ENCODE measurements at regions not wholly inside any gene's neighbourhood (a gene's known extent, or its start where the extent isn't known, plus 50 kb on each side); places are given as distances from the start of the nearest gene placed in this dataset.

GRCh38 chr19:30272554-30272953 lies 99.6 kb upstream of the ZNF536 start:
- no peak for TF ChIP-seq CTCF (conservative IDR thresholded peaks at IDR 0.05; ENCODE audit: low read depth)
- POLR2A ChIA-PET (ENCODE audit: low non-redundant PET) = no interaction called here
- no peak overlapping the region for H3K27ac ChIP-seq
- CTCF ChIA-PET = no interaction called here
- DNase-seq (ENCODE audit: low spot score) = no peak

GRCh38 chr19:30273184-30273583 lies 99.0 kb upstream of the ZNF536 start:
- TF ChIP-seq CTCF (conservative IDR thresholded peaks at IDR 0.05; ENCODE audit: low read depth) = no peak
- ChIA-PET POLR2A (ENCODE audit: low non-redundant PET) (no interaction called here), CTCF (interaction anchor here (0.7 kb wide), 1 partner anchor 25 kb away, joined by 3 read pairs; no protein-coding TSS in a partner anchor)
- no peak overlapping the region for H3K27ac ChIP-seq
- no peak for DNase-seq (ENCODE audit: low spot score)

- no peak for DNase-seq (ENCODE audit: low spot score)
- CTCF ChIA-PET = no interaction called here
- no peak overlapping the region for H3K27ac ChIP-seq
- no peak for TF ChIP-seq CTCF (conservative IDR thresholded peaks at IDR 0.05; ENCODE audit: low read depth)
- POLR2A ChIA-PET (ENCODE audit: low non-redundant PET) = interaction anchor here (0.8 kb wide), 1 partner anchor 185 kb away, joined by 3 read pairs; no protein-coding TSS in a partner anchor
Measured at GRCh38 chr19:30274987-30275386, 97.2 kb upstream of the ZNF536 start.

GRCh38 chr19:30276011-30276882 lies 95.9 kb upstream of the ZNF536 start:
- POLR2A ChIA-PET (ENCODE audit: low non-redundant PET) = no interaction called here
- H3K27ac ChIP-seq = no peak overlapping the region
- CTCF ChIA-PET = interaction anchor here (0.6 kb wide), 1 partner anchor 25 kb away, joined by 3 read pairs; no protein-coding TSS in a partner anchor
- no peak for DNase-seq (ENCODE audit: low spot score)
- TF ChIP-seq CTCF (conservative IDR thresholded peaks at IDR 0.05; ENCODE audit: low read depth) = no peak

- no peak overlapping the region for H3K27ac ChIP-seq
- CTCF ChIA-PET = interaction anchor here (0.6 kb wide), 1 partner anchor 24 kb away, joined by 3 read pairs; no protein-coding TSS in a partner anchor
- POLR2A ChIA-PET (ENCODE audit: low non-redundant PET) = no interaction called here
- DNase-seq (ENCODE audit: low spot score) = no peak
- TF ChIP-seq CTCF (conservative IDR thresholded peaks at IDR 0.05; ENCODE audit: low read depth) = no peak
Measured at GRCh38 chr19:30276883-30277280, 95.3 kb upstream of the ZNF536 start.

- no peak for TF ChIP-seq CTCF (conservative IDR thresholded peaks at IDR 0.05; ENCODE audit: low read depth)
- DNase-seq (ENCODE audit: low spot score) = no peak
- ChIA-PET POLR2A (ENCODE audit: low non-redundant PET) (no interaction called here), CTCF (interaction anchor here (0.5 to 1.2 kb wide), 2 partner anchors 25 to 317 kb away, joined by 3 read pairs; no protein-coding TSS in a partner anchor)
- no peak overlapping the region for H3K27ac ChIP-seq
Measured at GRCh38 chr19:30277941-30278881, 94.0 kb upstream of the ZNF536 start.
